MM.1S (cell line): ENCODE measurements at regions not wholly inside any gene's neighbourhood (a gene's known extent, or its start where the extent isn't known, plus 50 kb on each side); places are given as distances from the start of the nearest gene placed in this dataset.

ENCODE experiments used
- DNase-seq: peaks from one replicate; pipeline ENCODE4 v3.0.0-alpha.2; 2015
- H2AFZ ChIP-seq: fragments of 300-600 bp; sonication (generic); 2 replicates; pipeline ENCODE4 v1.6.0; 2016; ENCODE audit warnings: antibody characterized with exemption, low read length
- H3F3A ChIP-seq: fragments of 300-600 bp; sonication (generic); 2 replicates; pipeline ENCODE4 v1.6.1; 2016; ENCODE audit warnings: mild to moderate bottlenecking, antibody characterized with exemption, low read length, moderate library complexity, mixed read lengths; ENCODE audit not compliant: insufficient read depth
- H3K27ac ChIP-seq: fragments of 300-600 bp; sonication (generic); 2 replicates; pipeline ENCODE4 v1.5.1; 2016; ENCODE audit warnings: mild to moderate bottlenecking, low read length
- H3K27me3 ChIP-seq: fragments of 300-600 bp; sonication (generic); replicated peaks from 2 replicates; pipeline ENCODE4 v1.6.0; 2016; ENCODE audit warnings: low read length; ENCODE audit not compliant: insufficient read depth
- H3K36me3 ChIP-seq: fragments of 300-600 bp; sonication (generic); replicated peaks from 2 replicates; pipeline ENCODE4 v1.6.1; 2016; ENCODE audit warnings: mild to moderate bottlenecking, low read length, mixed read lengths; ENCODE audit not compliant: insufficient read depth
- H3K4me1 ChIP-seq: fragments of 300-600 bp; sonication (generic); 2 replicates; pipeline ENCODE4 v1.6.1; 2016; ENCODE audit warnings: low read length, mixed read lengths
- H3K4me2 ChIP-seq: fragments of 300-600 bp; sonication (generic); 2 replicates; pipeline ENCODE4 v1.6.0; 2016; ENCODE audit warnings: low read depth, low read length
- H3K4me3 ChIP-seq: fragments of 300-600 bp; sonication (generic); 2 replicates; pipeline ENCODE4 v1.5.1; 2016; ENCODE audit warnings: low read length, mixed read lengths
- H3K79me2 ChIP-seq: fragments of 300-600 bp; sonication (generic); 2 replicates; pipeline ENCODE4 v1.6.1; 2016; ENCODE audit warnings: mixed run types, low read length, mixed read lengths
- H3K9ac ChIP-seq: fragments of 300-600 bp; sonication (generic); 2 replicates; pipeline ENCODE4 v1.6.1; 2016; ENCODE audit warnings: low read length, mixed read lengths
- H3K9me2 ChIP-seq: fragments of 300-600 bp; sonication (generic); replicated peaks from 2 replicates; pipeline ENCODE4 v1.6.1; 2016; ENCODE audit warnings: mild to moderate bottlenecking, low read length, mixed read lengths; ENCODE audit not compliant: insufficient read depth
- H3K9me3 ChIP-seq: fragments of 300-600 bp; sonication (generic); replicated peaks from 2 replicates; pipeline ENCODE4 v1.6.1; 2016; ENCODE audit warnings: mild to moderate bottlenecking, low read length, mixed read lengths; ENCODE audit not compliant: insufficient read depth
- H4K20me1 ChIP-seq: fragments of 300-600 bp; sonication (generic); 2 replicates; pipeline ENCODE4 v1.6.1; 2016; ENCODE audit warnings: mild to moderate bottlenecking, low read length, moderate library complexity, mixed read lengths; ENCODE audit not compliant: insufficient read depth
- EZH2 ChIP-seq: fragments of 300-600 bp; sonication (generic); optimal IDR thresholded peaks from 2 replicates; pipeline ENCODE3; 2017; ENCODE audit warnings: low read depth, mild to moderate bottlenecking, antibody characterized with exemption, low read length, mixed read lengths
- EZH2phosphoT487 ChIP-seq: fragments of 300-600 bp; sonication (generic); IDR thresholded peaks from 2 replicates; pipeline ENCODE4 v1.6.1; 2018; ENCODE audit warnings: antibody characterized with exemption, low read length
- TF ChIP-seq, protein P1 (sequence below): fragments of 300-600 bp; sonication (generic); IDR thresholded peaks from 2 replicates; pipeline ENCODE4 v1.5.1; 2016; ENCODE audit warnings: antibody characterized with exemption, low read length, mixed read lengths

DNA sequence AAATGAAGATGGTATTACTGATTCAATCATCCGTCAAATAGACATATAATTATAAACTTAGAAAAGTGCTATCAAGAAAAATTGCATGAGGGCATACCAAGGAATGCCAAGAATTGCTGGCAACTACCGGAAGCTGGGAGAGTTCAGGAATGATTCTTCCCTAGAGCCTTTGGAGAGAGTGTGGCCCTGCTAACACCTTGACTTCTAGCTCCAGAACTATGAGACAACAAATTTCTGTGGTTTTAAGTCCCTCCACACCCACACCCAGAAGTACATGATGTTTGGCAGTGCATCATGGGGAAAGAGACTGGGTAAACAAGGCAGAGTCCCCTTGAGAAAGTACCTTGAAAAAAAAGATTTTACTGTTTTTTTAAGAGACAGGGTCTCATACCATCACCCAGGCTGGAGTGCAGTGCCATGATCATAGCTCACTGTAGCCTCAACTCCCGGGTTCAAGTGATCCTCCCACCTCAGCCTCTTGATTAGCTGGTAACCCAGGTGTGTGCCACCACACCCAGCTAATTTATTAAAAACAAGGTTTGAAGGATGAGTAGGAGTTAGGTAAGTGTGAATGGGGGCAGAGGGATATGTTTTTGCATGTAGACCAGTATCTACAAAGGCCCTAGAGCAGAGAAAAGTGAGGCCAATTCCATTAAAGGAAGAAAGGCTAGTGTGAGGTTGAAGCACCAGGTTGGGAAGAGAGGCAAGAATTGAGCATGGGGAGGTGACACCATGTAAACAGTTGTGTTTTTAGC is 53.1 kb downstream of the GSX2 start:
- Histone ChIP-seq H3F3A (no peaks in the 10 kb centered on the region), H2AFZ (no peak overlapping the region), H4K20me1 (no peaks in the 10 kb centered on the region), H3K27ac (no peak overlapping the region), H3K79me2 (no peaks in the 10 kb centered on the region), H3K27me3 (no peaks in the 10 kb centered on the region), H3K9ac (no peak overlapping the region), H3K4me2 (no peak overlapping the region), H3K9me2 (no peaks in the 10 kb centered on the region), H3K4me3 (no peak overlapping the region), H3K4me1 (no peaks in the 10 kb centered on the region), H3K9me3 (no peaks in the 10 kb centered on the region), H3K36me3 (no peaks in the 10 kb centered on the region)
- TF ChIP-seq, protein P1, sequence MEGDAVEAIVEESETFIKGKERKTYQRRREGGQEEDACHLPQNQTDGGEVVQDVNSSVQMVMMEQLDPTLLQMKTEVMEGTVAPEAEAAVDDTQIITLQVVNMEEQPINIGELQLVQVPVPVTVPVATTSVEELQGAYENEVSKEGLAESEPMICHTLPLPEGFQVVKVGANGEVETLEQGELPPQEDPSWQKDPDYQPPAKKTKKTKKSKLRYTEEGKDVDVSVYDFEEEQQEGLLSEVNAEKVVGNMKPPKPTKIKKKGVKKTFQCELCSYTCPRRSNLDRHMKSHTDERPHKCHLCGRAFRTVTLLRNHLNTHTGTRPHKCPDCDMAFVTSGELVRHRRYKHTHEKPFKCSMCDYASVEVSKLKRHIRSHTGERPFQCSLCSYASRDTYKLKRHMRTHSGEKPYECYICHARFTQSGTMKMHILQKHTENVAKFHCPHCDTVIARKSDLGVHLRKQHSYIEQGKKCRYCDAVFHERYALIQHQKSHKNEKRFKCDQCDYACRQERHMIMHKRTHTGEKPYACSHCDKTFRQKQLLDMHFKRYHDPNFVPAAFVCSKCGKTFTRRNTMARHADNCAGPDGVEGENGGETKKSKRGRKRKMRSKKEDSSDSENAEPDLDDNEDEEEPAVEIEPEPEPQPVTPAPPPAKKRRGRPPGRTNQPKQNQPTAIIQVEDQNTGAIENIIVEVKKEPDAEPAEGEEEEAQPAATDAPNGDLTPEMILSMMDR = no peak
- TF ChIP-seq EZH2phosphoT487 = no peak
- no peak for TF ChIP-seq EZH2
- DNase-seq = no peak

DNA sequence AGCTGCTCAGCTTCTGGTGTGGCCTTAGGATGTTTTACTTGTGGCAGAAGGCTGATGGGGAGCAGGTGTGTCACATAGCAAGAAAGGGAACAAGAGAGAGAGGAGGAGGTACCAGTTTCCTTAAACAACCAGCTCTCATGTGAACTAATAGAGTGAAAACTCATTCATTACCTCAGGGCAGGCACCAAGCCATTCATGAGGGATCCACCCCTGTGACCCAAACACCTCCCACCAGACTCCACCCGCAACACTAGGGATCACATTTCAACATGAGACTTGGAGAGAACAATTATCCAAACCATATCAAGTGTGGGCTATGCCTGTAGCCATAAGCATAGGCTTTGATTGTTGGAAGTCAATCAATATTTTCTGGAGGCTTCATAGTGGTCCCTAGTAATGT is 56.0 kb downstream of the GSX2 start:
- TF ChIP-seq EZH2phosphoT487 (no peak), EZH2 (no peak)
- TF ChIP-seq, protein P1 = no peak
- Histone ChIP-seq H3K9me2 (no peaks in the 10 kb centered on the region), H2AFZ (no peak overlapping the region), H3K9me3 (no peaks in the 10 kb centered on the region), H3K4me2 (no peak overlapping the region), H3K27me3 (no peaks in the 10 kb centered on the region), H4K20me1 (no peaks in the 10 kb centered on the region), H3K4me3 (no peak overlapping the region), H3K36me3 (no peaks in the 10 kb centered on the region), H3F3A (no peaks in the 10 kb centered on the region), H3K4me1 (no peaks in the 10 kb centered on the region), H3K79me2 (no peaks in the 10 kb centered on the region), H3K9ac (no peak overlapping the region), H3K27ac (no peak overlapping the region)
- DNase-seq = no peak

DNA sequence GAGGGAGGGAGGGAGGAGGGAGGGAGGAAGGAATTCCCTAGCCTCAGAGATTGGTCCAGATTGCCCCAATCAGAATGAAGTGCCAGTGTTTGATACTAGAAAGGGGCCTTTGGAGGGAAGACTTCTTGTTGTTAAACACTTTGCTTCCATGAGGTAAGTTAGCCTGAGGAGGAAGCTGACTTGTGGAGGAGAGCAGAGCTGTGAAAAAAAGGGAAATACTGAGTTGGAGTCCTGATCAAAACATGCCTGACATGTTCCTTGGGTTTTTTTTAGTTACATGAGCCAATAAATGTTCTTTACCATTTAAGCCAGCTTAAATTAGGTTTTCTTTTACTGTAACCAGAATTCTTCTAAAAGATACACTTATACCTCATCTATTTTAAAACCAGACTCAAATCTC is 57.6 kb downstream of the GSX2 start:
- Histone ChIP-seq H3K36me3 (no peaks in the 10 kb centered on the region), H3K9ac (no peak overlapping the region), H3K4me1 (no peaks in the 10 kb centered on the region), H3K79me2 (no peaks in the 10 kb centered on the region), H3F3A (no peaks in the 10 kb centered on the region), H3K9me3 (no peaks in the 10 kb centered on the region), H2AFZ (no peak overlapping the region), H3K4me3 (no peak overlapping the region), H3K9me2 (no peaks in the 10 kb centered on the region), H3K27me3 (no peaks in the 10 kb centered on the region), H4K20me1 (no peaks in the 10 kb centered on the region), H3K4me2 (no peak overlapping the region), H3K27ac (no peak overlapping the region)
- DNase-seq = no peak
- TF ChIP-seq EZH2phosphoT487 = no peak
- TF ChIP-seq, protein P1 = no peak
- no peak for TF ChIP-seq EZH2
